HepG2 (cell line): ENCODE measurements at regions not wholly inside any gene's neighbourhood (a gene's known extent, or its start where the extent isn't known, plus 50 kb on each side); places are given as distances from the start of the nearest gene placed in this dataset.

Source experiments
- ATAC-seq: fragments of 200-7000 bp; cut with Tn5 transposase; 3 replicates; pipeline ENCODE4 v1.9.1; 2020; ENCODE audit warnings: mild to moderate bottlenecking, moderate library complexity
- BruUV-seq: library from RNA; stranded (reverse); fragments of 400-500 nt; replicated peaks from 2 replicates; lab custom pipeline; 2021; lab: Mats Ljungman, UMichigan
- CTCF ChIA-PET: fragments of 300-600 bp; formaldehyde crosslinking; extraction: SDS; loops from one replicate; lab custom pipeline; 2021; ENCODE audit warnings: low total read pairs, inconsistent platforms, low intra/inter-chr PET ratio; lab: Yijun Ruan, JAX
- POLR2A ChIA-PET: fragments of 350-600 bp; sonication (Branson Sonifier 250); formaldehyde crosslinking; loops from one replicate; lab custom pipeline; 2020; ENCODE audit warnings: antibody characterized with exemption, inconsistent platforms; lab: Yijun Ruan, JAX
- DNase-seq: peaks from one replicate; pipeline ENCODE4 v3.0.0-alpha.2; 2015; ENCODE audit warnings: low spot score
- FAIRE-seq: peaks from 3 replicates; lab custom pipeline; 2011; peaks lifted over from hg19 to GRCh38; lab: Jason Lieb, UNC
- H2AFZ ChIP-seq: one replicate; pipeline ENCODE4 v1.6.1; 2011; ENCODE audit warnings: low read length, inconsistent platforms
- H3K27ac ChIP-seq: fragments of 300-600 bp; 3 replicates; pipeline ENCODE4 v1.8.0; 2011; ENCODE audit warnings: mixed run types, mild to moderate bottlenecking, mixed read lengths, low read length, inconsistent platforms; ENCODE audit not compliant: insufficient read depth; ENCODE audit errors: extremely low read length
- H3K27me3 ChIP-seq, 2 experiments: fragments of 200-600 bp in 1 of 2; 2 replicates in 1 of 2; 3 replicates in 1 of 2; pipeline versions ENCODE4 v1.6.0 to v1.8.0; 2011; ENCODE audit warnings: low read length in 2 of 2, mild to moderate bottlenecking in 2 of 2, moderate library complexity in 2 of 2, inconsistent platforms in 1 of 2; ENCODE audit not compliant: insufficient read depth in 2 of 2, control insufficient read depth in 1 of 2
- H3K36me3 ChIP-seq, 2 experiments: fragments of 200-600 bp in 1 of 2; replicated peaks in 1 of 2; 2 replicates in 1 of 2; 3 replicates in 1 of 2; pipeline versions ENCODE4 v1.5.1 to v1.8.0; 2011; ENCODE audit warnings: low read length in 2 of 2, inconsistent platforms in 1 of 2; ENCODE audit not compliant: insufficient read depth in 2 of 2, control insufficient read depth in 1 of 2
- H3K4me1 ChIP-seq: 2 replicates; pipeline ENCODE4 v1.5.1; 2012; ENCODE audit warnings: low read length, inconsistent platforms; ENCODE audit not compliant: insufficient read depth
- H3K4me2 ChIP-seq: 2 replicates; pipeline ENCODE4 v1.6.0; 2011; ENCODE audit warnings: low read depth, low read length, inconsistent platforms
- H3K4me3 ChIP-seq, 3 experiments: fragments of 200-600 bp in 1 of 3; sonication (generic), shearing (Covaris generic) in 1 of 3; replicated peaks in 1 of 3; 2 replicates each; pipeline ENCODE4 v1.5.1; 2011 to 2016; ENCODE audit warnings: low read length in 3 of 3, inconsistent platforms in 2 of 3, low read depth in 2 of 3, mild to moderate bottlenecking in 2 of 3, control low read depth in 1 of 3, mixed read lengths in 1 of 3; ENCODE audit not compliant: insufficient read depth in 1 of 3
- H3K79me2 ChIP-seq: one replicate; pipeline ENCODE4 v1.6.1; 2011; ENCODE audit warnings: low read length, inconsistent platforms; ENCODE audit not compliant: insufficient read depth
- H3K9ac ChIP-seq: 2 replicates; pipeline ENCODE4 v1.6.0; 2011; ENCODE audit warnings: mild to moderate bottlenecking, low read depth, low read length, inconsistent platforms; ENCODE audit not compliant: insufficient read depth
- H3K9me3 ChIP-seq: 2 replicates; pipeline ENCODE4 v1.5.1; 2012; ENCODE audit warnings: mild to moderate bottlenecking, low read length
- H4K20me1 ChIP-seq: 2 replicates; pipeline ENCODE4 v1.6.0; 2011; ENCODE audit warnings: inconsistent platforms, mild to moderate bottlenecking, low read length, moderate library complexity; ENCODE audit not compliant: insufficient read depth
- GATAD1 ChIP-seq: IDR thresholded peaks from 2 replicates; pipeline ENCODE4 v1.6.1; 2016; ENCODE audit warnings: missing genetic modification reagents, missing compliant biosample characterization
- GTF3A ChIP-seq: sonication (generic); formaldehyde crosslinking; conservative IDR thresholded peaks from 2 replicates; pipeline ENCODE4 v1.4.0; 2020; ENCODE audit warnings: mild to moderate bottlenecking, missing genetic modification reagents
- IKZF4 ChIP-seq: sonication (generic); formaldehyde crosslinking; IDR thresholded peaks from 2 replicates; pipeline ENCODE4 v1.5.1; 2020; ENCODE audit warnings: borderline replicate concordance, mild to moderate bottlenecking, low read depth, missing genetic modification reagents; ENCODE audit errors: not compliant biosample characterization
- NFYC ChIP-seq: IDR thresholded peaks from 2 replicates; pipeline ENCODE4 v1.6.1; 2016; ENCODE audit warnings: missing genetic modification reagents, missing compliant biosample characterization
- RAD21 ChIP-seq: fragments of 450-650 bp; formaldehyde crosslinking; IDR thresholded peaks from 2 replicates; pipeline ENCODE4 v1.5.0; 2020; ENCODE audit warnings: mild to moderate bottlenecking
- SAP130 ChIP-seq: IDR thresholded peaks from 2 replicates; pipeline ENCODE4 v1.6.1; 2016; ENCODE audit warnings: low read depth
- SOX6 ChIP-seq, 2 experiments: fragments of 450-650 bp in 1 of 2; sonication (generic) in 1 of 2; formaldehyde crosslinking in 1 of 2; IDR thresholded peaks; 2 replicates each; pipeline versions ENCODE4 v1.4.0 to v1.6.1; 2017 to 2020; ENCODE audit warnings: antibody characterized with exemption in 1 of 2, mild to moderate bottlenecking in 1 of 2, missing genetic modification reagents in 1 of 2
- TEAD2 ChIP-seq: sonication (generic); formaldehyde crosslinking; IDR thresholded peaks from 2 replicates; pipeline ENCODE4 v1.9.0; 2021; ENCODE audit warnings: missing genetic modification reagents
- ZNF292 ChIP-seq: sonication (generic); formaldehyde crosslinking; IDR thresholded peaks from 2 replicates; pipeline ENCODE4 v1.8.1; 2022; ENCODE audit warnings: mild to moderate bottlenecking, low read depth, missing genetic modification reagents, borderline replicate concordance
- ZNF547 ChIP-seq: sonication (generic); formaldehyde crosslinking; IDR thresholded peaks from 2 replicates; pipeline ENCODE4 v1.5.1; 2020; ENCODE audit warnings: mild to moderate bottlenecking, missing genetic modification reagents
- ZNF556 ChIP-seq: sonication (generic); formaldehyde crosslinking; IDR thresholded peaks from 2 replicates; pipeline ENCODE4 v1.4.0; 2020; ENCODE audit warnings: mild to moderate bottlenecking, missing genetic modification reagents, borderline replicate concordance
- ZNF644 ChIP-seq: IDR thresholded peaks from 2 replicates; pipeline ENCODE4 v1.6.1; 2016; ENCODE audit warnings: low read depth
- ZNF652 ChIP-seq: IDR thresholded peaks from 2 replicates; pipeline ENCODE4 v1.6.1; 2016; ENCODE audit warnings: low read depth, borderline replicate concordance
- ZNF720 ChIP-seq: sonication (generic); formaldehyde crosslinking; IDR thresholded peaks from 2 replicates; pipeline ENCODE4 v1.4.0; 2020; ENCODE audit warnings: missing genetic modification reagents
- ZNF749 ChIP-seq: sonication (generic); formaldehyde crosslinking; IDR thresholded peaks from 2 replicates; pipeline ENCODE4 v1.8.0; 2022; ENCODE audit warnings: mild to moderate bottlenecking, missing genetic modification reagents, moderate library complexity, borderline replicate concordance
- ZNF768 ChIP-seq: sonication (generic); formaldehyde crosslinking; IDR thresholded peaks from 2 replicates; pipeline ENCODE4 v1.4.0; 2020; ENCODE audit warnings: missing genetic modification reagents
- ZNF790 ChIP-seq: sonication (generic); formaldehyde crosslinking; IDR thresholded peaks from 2 replicates; pipeline ENCODE4 v1.8.0; 2022; ENCODE audit warnings: missing genetic modification reagents, mild to moderate bottlenecking, borderline replicate concordance
- WGBS: methylation state at CpG from one replicate; pipeline ENCODE4 v1.1.6; 2017; ENCODE audit warnings: low lambda C conversion rate; 5-methylcytosine and 5-hydroxymethylcytosine counted together
- in situ Hi-C: cut with HindIII; loops from 2 replicates; pipeline ENCODE4 v1.10.0; 2017; ENCODE audit warnings: low pct_unique_long_range_greater_than_20kb; ENCODE audit not compliant: extremely low pct_ligation_motif_present
- intact Hi-C: fragments of 100-400 bp; cut with micrococcal nuclease; formaldehyde crosslinking; loops from one replicate; pipeline ENCODE4 v1.10.0; 2022; ENCODE audit not compliant: unreplicated experiment
- TF ChIP-seq, protein P1 (sequence below): fragments of 450-650 bp; IDR thresholded peaks from 2 replicates; pipeline ENCODE4 v1.6.1; 2017; ENCODE audit warnings: mild to moderate bottlenecking

DNA sequence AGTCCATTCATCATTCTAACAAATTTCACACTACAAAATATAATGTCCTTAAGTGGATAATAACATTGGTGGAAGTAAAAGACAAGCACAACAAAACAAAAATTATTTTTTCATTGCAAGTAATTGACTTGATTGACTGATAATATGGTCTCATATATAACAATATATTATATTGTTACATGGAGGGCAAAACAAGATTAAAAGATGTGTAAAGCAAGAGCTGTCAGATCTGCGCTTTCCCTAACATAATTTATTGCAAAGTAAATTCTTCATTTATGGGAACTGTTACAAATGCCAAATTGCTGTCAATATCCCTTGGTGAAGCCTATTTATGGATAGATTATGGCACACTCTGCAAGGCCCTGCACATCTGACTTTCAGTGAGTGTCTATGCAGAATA lies 233.6 kb downstream of the PCDH7 start:
- H3K4me3 ChIP-seq: no peak overlapping the region
- TF ChIP-seq ZNF720 (CRISPR knock-in tag) (no peak), ZNF292 (no peak), ZNF556 (CRISPR knock-in tag) (no peak), ZNF749 (no peak)
- ChIA-PET CTCF (no interaction called here), POLR2A (no interaction called here)
- no peak overlapping the region for H3K27ac ChIP-seq
- FAIRE-seq (no peak), ATAC-seq (no peak), DNase-seq (no peak)
- no peak overlapping the region for H3K4me2 ChIP-seq
- H2AFZ ChIP-seq: no peak overlapping the region
- 45% methylated on average over 1 of the region's 1 CpG for WGBS
- H3K9me3 ChIP-seq: no peaks in the 10 kb centered on the region
- no peaks in the 10 kb centered on the region for H3K79me2 ChIP-seq
- H3K9ac ChIP-seq: no peak overlapping the region
- H3K4me1 ChIP-seq: no peaks in the 10 kb centered on the region
- intact Hi-C loops (no loop called here), in situ Hi-C loops (no loop called here)
- H3K36me3 ChIP-seq: no peaks in the 10 kb centered on the region
- H3K27me3 ChIP-seq: no peaks in the 10 kb centered on the region; a peak in 1 of 5 replicates
- H4K20me1 ChIP-seq: no peaks in the 10 kb centered on the region
- no TSS peak for BruUV-seq

DNA sequence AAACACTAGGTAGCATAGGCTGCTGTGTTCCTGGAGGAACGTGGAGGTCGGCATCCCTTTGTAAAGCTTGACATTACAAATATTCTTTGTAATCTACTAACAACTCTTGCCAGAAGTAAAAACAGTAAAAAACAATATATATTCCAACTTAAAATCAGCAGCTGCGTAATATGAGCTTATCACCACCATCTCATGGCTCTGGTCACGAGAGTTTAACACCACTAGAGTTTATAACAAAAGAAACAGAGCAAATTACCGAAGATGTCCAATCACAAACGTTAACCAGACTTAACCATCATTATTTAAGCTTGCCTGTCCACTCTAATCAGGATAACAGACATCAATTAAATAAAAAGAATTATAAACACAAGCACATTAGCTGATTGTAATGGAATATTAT lies 236.7 kb downstream of the PCDH7 start:
- Histone ChIP-seq H3K36me3 (no peaks in the 10 kb centered on the region), H4K20me1 (no peaks in the 10 kb centered on the region), H3K27ac (no peak overlapping the region), H3K79me2 (no peaks in the 10 kb centered on the region), H2AFZ (no peak overlapping the region), H3K4me3 (no peak overlapping the region), H3K27me3 (no peaks in the 10 kb centered on the region), H3K4me2 (no peak overlapping the region), H3K9me3 (no peaks in the 10 kb centered on the region), H3K4me1 (no peaks in the 10 kb centered on the region), H3K9ac (no peak overlapping the region)
- intact Hi-C loops: no loop called here
- no peak for FAIRE-seq
- WGBS: 8% methylated on average over 6 of the region's 6 CpGs
- CTCF ChIA-PET: no interaction called here
- in situ Hi-C loops: no loop called here
- POLR2A ChIA-PET: no interaction called here
- no peak for DNase-seq
- no peak for ATAC-seq
- BruUV-seq: no TSS peak
- TF ChIP-seq ZNF790 (CRISPR knock-in tag) (no peak), ZNF652 (CRISPR knock-in tag) (no peak), ZNF768 (CRISPR knock-in tag) (no peak), IKZF4 (CRISPR knock-in tag) (no peak), SOX6 (IDR thresholded peaks at IDR 0.05) (no peak), SOX6 (CRISPR knock-in tag; IDR thresholded peaks at IDR 0.05) (no peak), RAD21 (CRISPR knock-in tag) (no peak), ZNF644 (no peak), SAP130 (CRISPR knock-in tag) (no peak), NFYC (CRISPR knock-in tag) (no peak), GTF3A (CRISPR knock-in tag) (no peak), TEAD2 (no peak), ZNF547 (CRISPR knock-in tag) (no peak), GATAD1 (no peak)
- TF ChIP-seq, protein P1, sequence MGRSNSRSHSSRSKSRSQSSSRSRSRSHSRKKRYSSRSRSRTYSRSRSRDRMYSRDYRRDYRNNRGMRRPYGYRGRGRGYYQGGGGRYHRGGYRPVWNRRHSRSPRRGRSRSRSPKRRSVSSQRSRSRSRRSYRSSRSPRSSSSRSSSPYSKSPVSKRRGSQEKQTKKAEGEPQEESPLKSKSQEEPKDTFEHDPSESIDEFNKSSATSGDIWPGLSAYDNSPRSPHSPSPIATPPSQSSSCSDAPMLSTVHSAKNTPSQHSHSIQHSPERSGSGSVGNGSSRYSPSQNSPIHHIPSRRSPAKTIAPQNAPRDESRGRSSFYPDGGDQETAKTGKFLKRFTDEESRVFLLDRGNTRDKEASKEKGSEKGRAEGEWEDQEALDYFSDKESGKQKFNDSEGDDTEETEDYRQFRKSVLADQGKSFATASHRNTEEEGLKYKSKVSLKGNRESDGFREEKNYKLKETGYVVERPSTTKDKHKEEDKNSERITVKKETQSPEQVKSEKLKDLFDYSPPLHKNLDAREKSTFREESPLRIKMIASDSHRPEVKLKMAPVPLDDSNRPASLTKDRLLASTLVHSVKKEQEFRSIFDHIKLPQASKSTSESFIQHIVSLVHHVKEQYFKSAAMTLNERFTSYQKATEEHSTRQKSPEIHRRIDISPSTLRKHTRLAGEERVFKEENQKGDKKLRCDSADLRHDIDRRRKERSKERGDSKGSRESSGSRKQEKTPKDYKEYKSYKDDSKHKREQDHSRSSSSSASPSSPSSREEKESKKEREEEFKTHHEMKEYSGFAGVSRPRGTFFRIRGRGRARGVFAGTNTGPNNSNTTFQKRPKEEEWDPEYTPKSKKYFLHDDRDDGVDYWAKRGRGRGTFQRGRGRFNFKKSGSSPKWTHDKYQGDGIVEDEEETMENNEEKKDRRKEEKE: no peak
